Gastroesophageal sphincter (tissue), 3 donors: ENCODE measurements at regions not wholly inside any gene's neighbourhood (a gene's known extent, or its start where the extent isn't known, plus 50 kb on each side); places are given as distances from the start of the nearest gene placed in this dataset.

Experiments
- EP300 ChIP-seq: sonication (generic); formaldehyde crosslinking; IDR thresholded peaks from one replicate; pipeline ENCODE4 v1.6.1; 2017; ENCODE audit warnings: antibody characterized with exemption, mild to moderate bottlenecking
- POLR2A ChIP-seq, 2 donors: fragments of 450-650 bp; IDR thresholded peaks; one replicate each; pipeline ENCODE4 v1.6.1; 2017; ENCODE audit warnings: antibody characterized with exemption in 2 of 2, mild to moderate bottlenecking in 2 of 2, moderate library complexity in 1 of 2
- POLR2AphosphoS5 ChIP-seq: sonication (generic); formaldehyde crosslinking; IDR thresholded peaks from one replicate; pipeline ENCODE4 v1.6.1; 2017; ENCODE audit warnings: antibody characterized with exemption
- TF ChIP-seq, protein P1 (sequence below), 4 experiments: fragments of 200-600 bp in 2 of 4; fragments of 450-650 bp in 2 of 4; sonication (generic) in 1 of 4; IDR thresholded peaks; one replicate each; pipeline ENCODE4 v1.5.1; 2017 to 2019; ENCODE audit warnings: antibody characterized with exemption in 4 of 4, mild to moderate bottlenecking in 2 of 4, moderate library complexity in 2 of 4

DNA sequence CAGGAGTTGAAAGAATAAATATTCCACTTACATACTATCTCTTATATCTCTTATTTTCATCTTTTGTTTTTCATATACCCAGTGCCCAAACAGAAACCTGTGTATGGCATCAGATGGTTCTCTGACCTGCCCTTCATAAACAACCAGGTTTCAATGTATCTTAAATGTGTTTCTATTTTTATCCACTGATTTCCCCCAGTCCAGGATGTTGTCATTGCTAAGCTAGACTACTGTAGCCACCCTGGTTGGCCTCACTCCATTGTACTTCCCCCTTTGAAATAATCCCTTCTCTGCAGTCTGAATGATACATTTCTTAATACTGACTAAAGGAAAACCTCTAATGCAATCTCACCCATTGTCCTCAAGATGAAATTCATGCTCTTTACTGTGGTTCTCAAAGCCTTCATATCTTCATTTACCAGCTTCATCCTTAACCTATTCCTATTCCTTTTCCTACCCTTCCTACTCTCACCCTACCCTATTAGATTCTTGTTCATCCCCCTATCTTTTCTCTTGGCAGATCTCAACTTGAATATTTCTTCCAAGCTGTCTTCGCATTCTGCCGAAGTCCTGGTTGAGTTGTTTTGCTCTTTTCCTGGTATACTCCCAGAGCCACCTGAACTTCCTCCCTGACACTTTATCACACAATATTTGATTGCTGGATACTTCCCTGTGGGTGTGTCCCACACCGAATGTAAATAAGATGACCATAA lies 312.4 kb downstream of the FOXG1 start:
- no peak for TF ChIP-seq POLR2AphosphoS5
- TF ChIP-seq POLR2A (IDR thresholded peaks at IDR 0.05): no peak
- TF ChIP-seq, protein P1, sequence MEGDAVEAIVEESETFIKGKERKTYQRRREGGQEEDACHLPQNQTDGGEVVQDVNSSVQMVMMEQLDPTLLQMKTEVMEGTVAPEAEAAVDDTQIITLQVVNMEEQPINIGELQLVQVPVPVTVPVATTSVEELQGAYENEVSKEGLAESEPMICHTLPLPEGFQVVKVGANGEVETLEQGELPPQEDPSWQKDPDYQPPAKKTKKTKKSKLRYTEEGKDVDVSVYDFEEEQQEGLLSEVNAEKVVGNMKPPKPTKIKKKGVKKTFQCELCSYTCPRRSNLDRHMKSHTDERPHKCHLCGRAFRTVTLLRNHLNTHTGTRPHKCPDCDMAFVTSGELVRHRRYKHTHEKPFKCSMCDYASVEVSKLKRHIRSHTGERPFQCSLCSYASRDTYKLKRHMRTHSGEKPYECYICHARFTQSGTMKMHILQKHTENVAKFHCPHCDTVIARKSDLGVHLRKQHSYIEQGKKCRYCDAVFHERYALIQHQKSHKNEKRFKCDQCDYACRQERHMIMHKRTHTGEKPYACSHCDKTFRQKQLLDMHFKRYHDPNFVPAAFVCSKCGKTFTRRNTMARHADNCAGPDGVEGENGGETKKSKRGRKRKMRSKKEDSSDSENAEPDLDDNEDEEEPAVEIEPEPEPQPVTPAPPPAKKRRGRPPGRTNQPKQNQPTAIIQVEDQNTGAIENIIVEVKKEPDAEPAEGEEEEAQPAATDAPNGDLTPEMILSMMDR (IDR thresholded peaks at IDR 0.05): no peak
- TF ChIP-seq EP300: no peak
